ENCODE measurements at regions not wholly inside any gene's neighbourhood (a gene's known extent, or its start where the extent isn't known, plus 50 kb on each side); places are given as distances from the start of the nearest gene placed in this dataset.

GRCh38 chr5:68370196-68370595 is 154.6 kb downstream of the PIK3R1 start:
- TF ChIP-seq CTCF (IDR thresholded peaks at IDR 0.05 in 8 of 11, conservative IDR thresholded peaks at IDR 0.05 in 3 of 11): no peak
- no peak for TF ChIP-seq POLR2A (IDR thresholded peaks at IDR 0.05)
- TF ChIP-seq POLR2AphosphoS5 (IDR thresholded peaks at IDR 0.05): no peak
